ENCODE measurements at regions not wholly inside any gene's neighbourhood (a gene's known extent, or its start where the extent isn't known, plus 50 kb on each side); places are given as distances from the start of the nearest gene placed in this dataset.
"Not testable (repeated sequence)": the region's sequence is repeated elsewhere in the genome, so short reads cannot be mapped to it uniquely, and the experiment has no call there.

GRCh38 chr5:75940418-75940817 is 142.8 kb upstream of the SV2C start:
- DNase-seq: no peak

GRCh38 chr5:75935572-75935971 is 147.6 kb upstream of the SV2C start:
- no peak for DNase-seq

GRCh38 chr5:75933489-75933888 is 149.7 kb upstream of the SV2C start:
- no peak for DNase-seq

GRCh38 chr5:75931175-75931574 is 152.0 kb upstream of the SV2C start:
- no peak for DNase-seq

- no peak for DNase-seq
Observed at GRCh38 chr5:75928992-75929391, 154.2 kb upstream of the SV2C start.

GRCh38 chr5:75922480-75922879 is 160.7 kb upstream of the SV2C start:
- no peak for DNase-seq

- no peak for DNase-seq
Observed at GRCh38 chr5:75921011-75921410, 162.2 kb upstream of the SV2C start.

GRCh38 chr5:75916144-75916543 is 167.0 kb upstream of the SV2C start:
- no peak for DNase-seq

GRCh38 chr5:75909223-75909622 is 174.0 kb upstream of the SV2C start:
- DNase-seq: no peak

GRCh38 chr5:75907651-75908050 is 175.5 kb upstream of the SV2C start:
- DNase-seq: no peak

- DNase-seq: no peak
Observed at GRCh38 chr5:75894482-75894881, 177.2 kb upstream of the POC5 start.

- DNase-seq: no peak
Observed at GRCh38 chr5:75891736-75892135, 174.5 kb upstream of the POC5 start.

- no peak for DNase-seq
Observed at GRCh38 chr5:75891020-75891419, 173.8 kb upstream of the POC5 start.

- DNase-seq: no peak
Observed at GRCh38 chr5:75890546-75890945, 173.3 kb upstream of the POC5 start.

- no peak for DNase-seq
Observed at GRCh38 chr5:75886706-75887105, 169.5 kb upstream of the POC5 start.

GRCh38 chr5:75885849-75886596 is 168.8 kb upstream of the POC5 start:
- peak; percentile 15 for DNase-seq

GRCh38 chr5:75885321-75885720 is 168.1 kb upstream of the POC5 start:
- no peak for DNase-seq

GRCh38 chr5:75869891-75870290 is 152.7 kb upstream of the POC5 start:
- no peak for DNase-seq

- no peak for DNase-seq
Observed at GRCh38 chr5:75862872-75863271, 145.6 kb upstream of the POC5 start.

GRCh38 chr5:75859621-75860020 is 142.4 kb upstream of the POC5 start:
- DNase-seq: not testable (repeated sequence)

- no peak for DNase-seq
Observed at GRCh38 chr5:75856056-75856455, 138.8 kb upstream of the POC5 start.

GRCh38 chr5:75848077-75848476 is 130.8 kb upstream of the POC5 start:
- no peak for DNase-seq

- DNase-seq: peak; percentile 47
Observed at GRCh38 chr5:75847561-75848021, 130.4 kb upstream of the POC5 start.

- no peak for DNase-seq
Observed at GRCh38 chr5:75844301-75844700, 127.1 kb upstream of the POC5 start.

- no peak for DNase-seq
Observed at GRCh38 chr5:75843319-75843718, 126.1 kb upstream of the POC5 start.

Measured in RPMI8226 (cell line).